GM21825 (cell line): ENCODE measurements at regions not wholly inside any gene's neighbourhood (a gene's known extent, or its start where the extent isn't known, plus 50 kb on each side); places are given as distances from the start of the nearest gene placed in this dataset.

Experiments used
- ATAC-seq: cut with Tn5 transposase; IDR thresholded peaks from one replicate; pipeline ENCODE4 v1.9.1; 2021; ENCODE audit warnings: mild to moderate bottlenecking, moderate library complexity; ENCODE audit not compliant: unreplicated experiment

GRCh38 chr1:208410409-208410808 lies 166.2 kb upstream of the PLXNA2 start:
- no peak for ATAC-seq

- ATAC-seq = no peak
These were observed 168.8 kb upstream of the PLXNA2 start for GRCh38 chr1:208413006-208413405.

DNA sequence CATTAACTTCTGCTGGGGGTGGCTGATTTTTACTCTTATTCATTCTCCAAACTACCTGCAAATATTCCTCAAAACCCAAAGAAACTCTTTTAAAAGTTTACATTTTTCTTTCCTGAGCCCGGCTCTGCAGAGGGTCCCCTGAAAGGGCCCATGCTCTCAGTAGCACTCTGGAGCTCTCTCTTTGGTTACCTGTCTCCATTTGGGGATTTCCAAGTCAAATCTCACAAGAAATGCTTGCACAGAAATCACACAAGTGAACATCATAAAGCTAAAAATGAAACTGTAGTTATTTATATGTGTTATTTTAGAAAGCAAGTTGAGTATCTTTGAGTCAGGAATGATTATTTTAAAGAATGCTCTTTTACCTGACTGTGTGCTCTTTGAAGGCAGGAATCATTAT lies 174.5 kb upstream of the PLXNA2 start:
- ATAC-seq = no peak

DNA sequence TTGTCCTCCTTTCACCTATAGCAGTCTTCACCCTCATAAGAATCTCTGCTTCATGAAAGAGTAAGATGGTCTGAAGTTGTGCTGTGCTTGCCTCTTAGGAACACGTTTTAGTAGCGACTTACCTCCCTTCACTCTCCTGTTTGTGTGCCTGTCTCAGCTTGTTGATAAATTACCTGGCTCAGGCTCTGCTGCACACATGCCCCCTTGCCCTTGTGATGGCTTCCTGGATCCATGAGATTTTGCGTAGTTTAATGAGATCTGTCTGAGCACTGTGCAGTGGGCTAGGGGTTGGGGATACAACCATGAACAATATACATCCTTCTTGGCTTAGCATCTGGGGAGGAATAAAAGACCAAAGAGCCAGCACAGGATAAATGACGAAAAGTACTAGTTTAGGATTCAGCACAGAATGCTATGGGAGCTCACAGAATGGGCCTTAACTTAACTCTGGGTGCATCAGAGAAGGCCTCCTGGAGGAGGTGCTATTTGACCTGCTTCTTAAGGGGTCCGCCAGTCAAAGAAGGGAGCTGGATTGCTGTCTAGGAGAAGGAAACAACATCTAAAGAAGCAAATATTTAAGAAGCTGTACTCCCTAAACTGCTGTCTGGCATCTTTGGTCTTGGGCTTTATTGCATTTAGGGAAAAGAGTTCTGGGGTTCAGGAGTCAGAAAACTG lies 175.7 kb upstream of the PLXNA2 start:
- ATAC-seq = no peak

GRCh38 chr1:208420696-208421095 lies 176.5 kb upstream of the PLXNA2 start:
- ATAC-seq = no peak

- no peak for ATAC-seq
These were observed 177.3 kb upstream of the PLXNA2 start for GRCh38 chr1:208421486-208421885.

GRCh38 chr1:208423526-208423925 lies 179.3 kb upstream of the PLXNA2 start:
- no peak for ATAC-seq

DNA sequence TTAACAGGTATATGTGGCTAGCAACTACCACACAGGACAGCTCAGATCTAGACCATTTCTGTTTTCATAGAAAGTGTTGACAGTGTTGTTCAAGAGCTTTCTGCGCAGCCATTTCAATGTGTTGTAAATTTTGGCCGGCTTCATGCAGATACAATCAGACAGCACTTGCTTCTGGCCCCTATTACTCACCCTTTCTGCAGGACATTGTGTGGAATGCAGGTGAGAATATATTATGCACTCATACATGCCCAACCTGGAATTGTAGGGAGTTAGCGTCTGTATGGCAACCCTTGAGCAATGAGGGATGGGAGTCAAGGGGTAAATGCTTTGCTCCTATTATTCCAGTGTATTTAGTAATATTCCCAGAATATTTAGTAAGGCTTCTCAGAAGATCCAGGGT lies 180.9 kb upstream of the PLXNA2 start:
- ATAC-seq = no peak

- ATAC-seq = no peak
These were observed 186.0 kb upstream of the PLXNA2 start for GRCh38 chr1:208430220-208430619.

DNA sequence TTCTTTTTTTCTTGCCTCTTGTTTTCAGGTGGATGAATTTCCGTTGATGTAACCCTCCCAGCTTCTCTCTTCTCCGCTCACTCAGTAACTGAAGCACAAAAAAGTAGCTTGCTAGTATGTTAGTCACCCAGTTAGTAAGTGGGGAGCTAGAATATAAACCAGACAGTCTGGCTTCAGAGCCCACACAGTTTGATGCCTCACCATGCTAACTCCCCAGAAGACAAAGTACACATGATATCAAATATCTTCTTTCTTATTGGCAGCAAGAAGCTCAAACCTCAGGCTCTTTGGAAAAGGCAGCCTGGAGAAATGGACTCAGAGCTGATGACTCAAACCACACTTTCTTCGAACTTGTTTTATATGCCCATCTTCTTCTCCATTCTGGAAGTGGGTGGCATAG lies 187.5 kb upstream of the PLXNA2 start:
- no peak for ATAC-seq

DNA sequence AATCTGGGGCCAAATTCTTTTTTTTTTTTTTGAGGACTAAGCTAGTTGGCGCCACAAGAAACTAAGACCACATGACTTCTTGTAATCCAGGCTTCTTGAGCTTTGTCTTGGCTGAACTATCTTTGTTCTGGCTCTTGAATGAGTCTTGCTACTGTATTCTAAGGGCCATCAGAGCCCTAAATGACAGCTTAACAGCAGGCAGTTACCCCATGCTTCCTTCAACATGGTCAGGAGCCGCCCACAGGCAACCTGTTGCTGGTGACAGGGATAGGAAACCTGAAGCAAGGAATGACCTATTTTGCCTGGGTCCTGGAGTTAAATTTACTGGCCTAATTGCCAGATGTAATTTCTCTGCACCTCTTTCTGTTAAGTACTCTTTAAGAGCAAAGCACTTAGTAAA lies 188.2 kb upstream of the PLXNA2 start:
- no peak for ATAC-seq

DNA sequence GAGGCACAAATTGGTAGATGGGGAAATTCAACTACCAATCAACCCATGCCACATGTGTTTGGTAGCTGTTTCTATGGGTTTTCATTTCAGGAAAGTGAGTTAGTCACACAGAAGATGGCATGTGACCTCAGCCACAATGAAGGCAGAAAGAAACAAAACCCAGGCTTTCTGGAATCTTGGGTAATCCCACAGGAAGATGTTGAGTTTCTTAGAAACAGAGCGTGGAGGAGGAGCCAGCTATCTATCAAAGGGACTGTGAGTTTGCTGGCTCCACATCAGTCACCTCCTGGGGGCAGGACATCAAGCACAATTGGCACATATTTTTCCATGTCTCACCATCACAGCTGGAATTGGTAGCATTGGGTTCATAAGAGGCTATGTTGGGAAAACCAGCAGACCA lies 188.9 kb upstream of the PLXNA2 start:
- ATAC-seq = no peak

DNA sequence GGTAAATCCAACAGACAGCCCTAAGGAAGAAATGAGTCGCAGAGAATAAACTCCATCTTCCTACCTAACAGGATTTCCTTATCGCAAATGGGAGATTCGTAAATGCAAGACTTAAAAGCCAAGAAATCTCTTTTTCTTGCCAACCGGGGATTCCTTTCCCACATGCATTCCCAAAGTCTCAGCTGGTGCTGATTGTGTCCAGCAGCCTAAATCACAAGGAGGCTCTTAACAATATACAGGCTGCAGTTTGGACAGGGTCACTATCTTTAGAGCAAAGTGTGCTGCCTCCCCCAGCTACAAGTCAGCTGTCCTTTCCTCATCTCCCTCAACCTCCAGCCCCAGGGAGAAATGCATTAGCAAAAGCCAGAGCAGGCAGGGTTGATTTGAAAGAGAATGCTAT lies 189.8 kb upstream of the PLXNA2 start:
- no peak for ATAC-seq

GRCh38 chr1:208437401-208437800 lies 193.2 kb upstream of the PLXNA2 start:
- no peak for ATAC-seq

DNA sequence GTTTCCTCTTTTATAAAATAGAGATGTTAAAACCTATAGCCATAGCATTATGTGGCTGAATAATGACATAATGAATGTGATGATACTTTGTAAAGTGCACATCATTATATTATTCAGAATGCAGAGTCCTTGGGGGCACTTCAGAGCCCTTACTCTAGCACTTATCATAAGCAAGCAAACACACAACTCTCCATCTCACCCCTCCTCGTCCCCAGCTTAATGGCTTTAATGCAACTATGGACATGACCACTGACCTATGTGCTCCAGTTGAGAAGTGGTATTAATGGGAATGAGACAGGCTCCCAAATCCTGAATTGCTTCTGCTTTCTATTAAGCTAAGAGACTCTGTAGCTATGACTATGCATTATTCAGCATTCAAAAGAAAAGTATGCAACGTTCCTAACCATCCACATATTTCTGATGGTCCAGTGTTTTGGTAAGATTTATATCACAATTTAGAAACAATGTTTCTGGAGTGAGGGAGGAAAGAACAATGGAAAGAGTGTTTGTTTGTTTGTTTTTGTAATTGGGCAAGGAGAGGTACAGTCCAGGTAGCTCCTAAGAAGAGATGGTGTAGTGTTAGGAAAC lies 194.0 kb upstream of the PLXNA2 start:
- ATAC-seq = no peak

DNA sequence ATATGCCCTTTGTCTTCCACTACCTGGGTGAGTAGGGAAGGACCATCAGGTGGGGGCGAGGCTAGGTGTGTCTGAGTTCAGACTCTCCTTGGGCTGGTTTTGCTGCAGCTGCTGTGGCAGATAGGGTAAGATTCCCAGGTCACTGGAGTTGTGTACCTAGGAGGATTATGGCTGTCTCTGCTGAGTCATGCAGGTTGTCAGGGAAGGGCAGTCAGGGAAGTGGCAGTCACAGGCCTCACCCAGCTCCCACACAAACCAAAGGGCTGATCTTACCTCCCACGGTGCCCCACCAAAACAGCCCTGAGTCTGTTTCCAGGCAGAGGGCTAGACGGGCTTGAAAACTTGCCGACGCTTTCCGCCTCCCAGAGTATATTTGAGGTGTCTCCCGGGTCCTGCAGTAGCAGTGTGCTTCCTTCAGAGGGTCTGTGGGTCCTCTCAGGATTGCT lies 201.6 kb upstream of the PLXNA2 start:
- no peak for ATAC-seq

DNA sequence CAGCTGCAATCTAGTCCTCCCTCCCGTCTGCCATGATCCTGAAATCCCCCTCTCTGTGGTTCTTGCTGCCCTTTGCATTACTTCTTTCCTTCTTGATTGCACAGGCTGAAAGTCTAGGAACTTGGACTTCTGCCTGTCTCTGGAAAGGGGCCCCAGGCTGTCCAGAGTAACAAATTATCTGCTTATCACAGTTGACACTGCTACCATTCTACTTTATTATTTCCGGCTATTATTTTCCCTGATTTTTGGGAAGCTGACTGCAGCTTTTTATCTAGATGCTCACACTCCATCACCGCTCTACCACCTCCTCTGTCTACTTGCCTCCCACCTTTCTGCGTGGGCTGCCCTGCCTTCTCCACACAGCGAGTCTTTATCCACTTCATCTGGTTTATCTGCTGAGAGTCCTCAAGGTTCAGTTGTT lies 202.1 kb upstream of the PLXNA2 start:
- ATAC-seq = no peak

GRCh38 chr1:208448425-208448824 lies 204.2 kb upstream of the PLXNA2 start:
- ATAC-seq = no peak

DNA sequence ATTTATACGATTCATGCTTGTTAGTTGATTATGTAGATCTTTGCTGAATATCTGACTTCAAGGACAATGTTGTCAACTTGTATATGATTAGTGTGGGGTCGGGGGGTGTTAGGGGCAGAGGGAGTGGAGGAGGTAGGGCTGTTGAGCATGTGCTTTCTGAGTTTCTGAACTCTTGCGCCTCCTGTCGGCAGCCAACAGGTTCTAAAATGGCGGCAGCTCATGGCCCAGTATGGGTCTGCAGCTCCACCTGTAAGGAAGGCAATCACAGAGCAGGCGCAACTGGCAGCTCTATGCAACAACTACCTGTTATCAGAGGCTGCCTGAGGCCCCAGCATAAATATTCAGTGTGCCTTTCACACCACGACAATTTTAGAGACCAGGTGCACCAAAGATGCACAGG lies 205.8 kb upstream of the PLXNA2 start:
- ATAC-seq = no peak

- ATAC-seq = no peak
These were observed 206.8 kb upstream of the PLXNA2 start for GRCh38 chr1:208450958-208451357.

DNA sequence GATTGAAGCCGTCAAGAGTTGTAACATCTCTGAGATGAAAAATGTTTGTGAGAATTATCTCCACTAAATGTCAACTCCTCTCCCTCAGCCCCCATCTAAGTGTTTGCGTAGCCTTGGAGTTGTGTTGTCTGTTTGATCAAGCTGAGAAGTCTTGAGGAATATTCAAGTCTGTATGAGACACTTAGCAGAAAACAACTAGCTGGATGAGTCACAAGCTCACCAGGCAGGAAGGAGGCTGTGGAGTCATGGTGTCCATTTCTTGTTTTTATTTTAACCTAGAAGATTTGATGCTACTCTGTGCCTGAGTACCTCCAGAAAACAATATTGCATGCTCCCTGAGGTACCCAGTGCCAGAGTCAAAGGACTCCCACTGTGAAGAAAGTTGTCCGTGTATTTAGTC lies 211.6 kb upstream of the PLXNA2 start:
- no peak for ATAC-seq

DNA sequence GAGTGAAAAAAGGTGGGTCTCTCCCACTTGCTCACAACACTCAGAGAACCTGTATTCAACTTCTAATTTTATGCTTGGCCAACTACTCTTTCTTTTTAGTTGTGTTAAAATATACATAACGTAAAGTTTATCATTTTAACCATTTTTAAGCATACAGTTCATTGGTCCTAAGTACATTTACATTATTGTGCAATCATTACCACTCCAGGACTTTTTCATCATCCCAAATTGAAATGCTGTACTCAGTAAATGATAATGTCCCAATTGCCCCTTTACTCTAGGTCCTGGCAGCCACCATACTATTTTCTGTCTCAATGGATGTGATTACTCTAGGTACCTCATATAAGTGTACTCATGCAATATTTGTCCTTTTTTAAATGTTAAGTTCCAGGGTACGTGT lies 212.3 kb upstream of the PLXNA2 start:
- ATAC-seq = no peak

- no peak for ATAC-seq
These were observed 216.6 kb upstream of the PLXNA2 start for GRCh38 chr1:208460823-208461222.
